HCT116 (cell line): ENCODE measurements at regions not wholly inside any gene's neighbourhood (a gene's known extent, or its start where the extent isn't known, plus 50 kb on each side); places are given as distances from the start of the nearest gene placed in this dataset.
A peak's percentile ranks its signal among the peaks of the same experiment; 100 is the strongest.

ENCODE experiments used
- ATAC-seq: fragments of 200-7000 bp; cut with Tn5 transposase; 2 replicates; pipeline ENCODE4 v1.9.1; 2020; ENCODE audit warnings: mild to moderate bottlenecking, moderate library complexity
- BruUV-seq: library from RNA; stranded (reverse); fragments of 400-500 nt; replicated peaks from 2 replicates; lab custom pipeline; 2021; lab: Mats Ljungman, UMichigan
- CTCF ChIA-PET: fragments of 300-600 bp; sonication (Branson Sonifier 250); formaldehyde crosslinking; loops from one replicate; lab custom pipeline; 2021; ENCODE audit warnings: antibody characterized with exemption; lab: Charles Lee
- POLR2A ChIA-PET: fragments of 300-600, 350-600 bp; sonication (Branson Sonifier 250); formaldehyde crosslinking; loops from one replicate; lab custom pipeline; 2021; ENCODE audit warnings: antibody characterized with exemption; lab: Charles Lee
- RAD21 ChIA-PET, 2 experiments: fragments of 300-600 bp; sonication (Branson Sonifier 250); formaldehyde crosslinking; loops; one replicate each; lab custom pipeline; 2023; ENCODE audit warnings: low total read pairs in 2 of 2; ENCODE audit not compliant: uncharacterized antibody in 2 of 2, unreplicated experiment in 2 of 2, low non-redundant PET in 1 of 2; lab: Charles Lee
- DNase-seq: peaks from one replicate; pipeline ENCODE4 v3.0.0-alpha.2; 2010; ENCODE audit warnings: low read depth, low spot score
- H2AFZ ChIP-seq: fragments of 200-600 bp; shearing (Covaris generic), sonication (generic); 2 replicates; pipeline ENCODE4 v1.6.1; 2017; ENCODE audit warnings: low read depth, mixed run types, mixed read lengths, antibody characterized with exemption, low read length; ENCODE audit not compliant: poor library complexity, severe bottlenecking
- H3K27ac ChIP-seq: 2 replicates; pipeline ENCODE4 v1.5.1; 2012; ENCODE audit warnings: low read depth, low read length
- H3K27me3 ChIP-seq: fragments of 200-600 bp; sonication (generic); 2 replicates; pipeline ENCODE4 v1.6.1; 2016; ENCODE audit warnings: mixed run types, low read length, mixed read lengths; ENCODE audit not compliant: insufficient read depth
- H3K36me3 ChIP-seq, 2 experiments: fragments of 200-500 bp in 1 of 2; fragments of 200-600 bp in 1 of 2; sonication (Bioruptor generic) in 1 of 2; sonication (generic) in 1 of 2; 2 replicates each; pipeline versions ENCODE4 v1.5.1 to v1.6.1; 2014 to 2016; ENCODE audit warnings: low read length in 2 of 2, inconsistent platforms in 1 of 2, mixed read lengths in 1 of 2, mixed run types in 1 of 2; ENCODE audit not compliant: insufficient read depth in 2 of 2, control insufficient read depth in 1 of 2
- H3K4me1 ChIP-seq, 2 experiments: fragments of 200-600 bp in 1 of 2; sonication (generic) in 1 of 2; 2 replicates each; pipeline versions ENCODE4 v1.5.1 to v1.6.1; 2012 to 2017; ENCODE audit warnings: low read length in 2 of 2, inconsistent platforms in 1 of 2, mild to moderate bottlenecking in 1 of 2, mixed read lengths in 1 of 2, mixed run types in 1 of 2, moderate library complexity in 1 of 2; ENCODE audit not compliant: insufficient read depth in 2 of 2, control insufficient read depth in 1 of 2
- H3K4me2 ChIP-seq: fragments of 200-600 bp; sonication (generic); 2 replicates; pipeline ENCODE4 v1.6.1; 2017; ENCODE audit warnings: mixed run types, low read length, mixed read lengths
- H3K4me3 ChIP-seq, 2 experiments: fragments of 200-600 bp in 1 of 2; sonication (generic) in 1 of 2; replicated peaks in 1 of 2; 2 replicates each; pipeline ENCODE4 v1.5.1; 2011 to 2016; ENCODE audit warnings: low read length in 2 of 2, control low read depth in 1 of 2, low read depth in 1 of 2, mild to moderate bottlenecking in 1 of 2, mixed read lengths in 1 of 2, mixed run types in 1 of 2
- H3K79me2 ChIP-seq: fragments of 200-600 bp; sonication (generic); 2 replicates; pipeline ENCODE4 v1.6.1; 2017; ENCODE audit warnings: mild to moderate bottlenecking, mixed run types, low read length, moderate library complexity, mixed read lengths; ENCODE audit not compliant: insufficient read depth
- H3K9ac ChIP-seq: fragments of 200-600 bp; sonication (generic); 2 replicates; pipeline ENCODE4 v1.6.1; 2016; ENCODE audit warnings: low read length, mixed read lengths
- H3K9me2 ChIP-seq: fragments of 200-600 bp; sonication (generic), shearing (Covaris generic); 2 replicates; pipeline ENCODE4 v1.6.1; 2017; ENCODE audit warnings: mixed run types, mild to moderate bottlenecking, moderate library complexity; ENCODE audit not compliant: insufficient read depth
- H3K9me3 ChIP-seq, 2 experiments: fragments of 200-500 bp in 1 of 2; fragments of 200-600 bp in 1 of 2; sonication (Bioruptor generic) in 1 of 2; sonication (generic) in 1 of 2; 2 replicates each; pipeline ENCODE4 v1.6.1; 2014 to 2017; ENCODE audit warnings: low read length in 2 of 2, mixed read lengths in 2 of 2, inconsistent platforms in 1 of 2, low read depth in 1 of 2, mild to moderate bottlenecking in 1 of 2, mixed run types in 1 of 2, moderate library complexity in 1 of 2; ENCODE audit not compliant: control insufficient read depth in 1 of 2, insufficient read depth in 1 of 2
- H4K20me1 ChIP-seq: fragments of 200-600 bp; sonication (generic), shearing (Covaris generic); 2 replicates; pipeline ENCODE4 v1.6.1; 2017; ENCODE audit warnings: mixed run types, mild to moderate bottlenecking, moderate library complexity; ENCODE audit not compliant: insufficient read depth
- CTCF ChIP-seq, 3 experiments: fragments of 200-600 bp in 1 of 3; sonication (generic) in 1 of 3; IDR thresholded peaks in 2 of 3; conservative IDR thresholded peaks in 1 of 3; 2 replicates each; pipeline ENCODE4 v1.5.1; 2012 to 2017; ENCODE audit warnings: low read depth in 2 of 3, low read length in 2 of 3, antibody characterized with exemption in 1 of 3, borderline replicate concordance in 1 of 3, control low read depth in 1 of 3, mild to moderate bottlenecking in 1 of 3, mixed read lengths in 1 of 3, mixed run types in 1 of 3, moderate library complexity in 1 of 3; ENCODE audit not compliant: insufficient read depth in 1 of 3
- EGR1 ChIP-seq: IDR thresholded peaks from 2 replicates; pipeline ENCODE4 v1.6.1; 2012; ENCODE audit warnings: low read depth
- ELF1 ChIP-seq: IDR thresholded peaks from 2 replicates; pipeline ENCODE4 v1.6.1; 2012; ENCODE audit warnings: low read depth, borderline replicate concordance
- EZH2 ChIP-seq: fragments of 200-600 bp; sonication (generic); IDR thresholded peaks from 2 replicates; pipeline ENCODE4 v1.6.1; 2017; ENCODE audit warnings: antibody characterized with exemption, mixed run types
- POLR2A ChIP-seq: IDR thresholded peaks from 2 replicates; pipeline ENCODE4 v1.7.0; 2011; ENCODE audit warnings: borderline replicate concordance; ENCODE audit not compliant: insufficient read depth, insufficient read length; ENCODE audit errors: extremely low read depth
- RAD21 ChIP-seq: IDR thresholded peaks from 2 replicates; pipeline ENCODE4 v1.6.1; 2012; ENCODE audit warnings: low read depth, mild to moderate bottlenecking
- REST ChIP-seq: IDR thresholded peaks from 2 replicates; pipeline ENCODE4 v1.6.1; 2012; ENCODE audit warnings: low read depth
- SRF ChIP-seq: IDR thresholded peaks from 2 replicates; pipeline ENCODE4 v1.6.1; 2012; ENCODE audit warnings: low read depth
- ZBTB33 ChIP-seq: IDR thresholded peaks from 2 replicates; pipeline ENCODE4 v1.6.1; 2011; ENCODE audit warnings: mild to moderate bottlenecking, low read length, moderate library complexity; ENCODE audit not compliant: insufficient replicate concordance; ENCODE audit errors: extremely low read depth
- ZFX ChIP-seq: fragments of 450-650 bp; IDR thresholded peaks from 2 replicates; pipeline ENCODE4 v1.6.1; 2017
- ZNF274 ChIP-seq: fragments of 200-500 bp; sonication (Bioruptor generic); IDR thresholded peaks from 2 replicates; pipeline ENCODE4 v1.6.1; 2014; ENCODE audit warnings: mild to moderate bottlenecking, low read depth, low read length, inconsistent platforms
- intact Hi-C: fragments of 100-400 bp; cut with micrococcal nuclease; formaldehyde crosslinking; loops from 2 replicates; pipeline ENCODE4 v1.10.0; 2022

- no peaks in the 10 kb centered on the region for H3K9me3 ChIP-seq
- H3K9ac ChIP-seq: no peak overlapping the region
- H3K27ac ChIP-seq: no peak overlapping the region
- intact Hi-C loops: no loop called here
- H3K27me3 ChIP-seq: no peaks in the 10 kb centered on the region
- H3K4me3 ChIP-seq: no peak overlapping the region
- H3K9me2 ChIP-seq: no peaks in the 10 kb centered on the region
- RAD21 ChIA-PET: no interaction called here
- ATAC-seq: no peak
- H3K36me3 ChIP-seq: no peaks in the 10 kb centered on the region
- H2AFZ ChIP-seq: no peak overlapping the region
- BruUV-seq: no TSS peak
- no peak for TF ChIP-seq SRF
- TF ChIP-seq ZFX: no peak
- no peak for TF ChIP-seq ELF1
- DNase-seq: no peak
- CTCF ChIA-PET: no interaction called here
- no peaks in the 10 kb centered on the region for H4K20me1 ChIP-seq
- no peaks in the 10 kb centered on the region for H3K79me2 ChIP-seq
- no peak overlapping the region for H3K4me2 ChIP-seq
- POLR2A ChIA-PET: no interaction called here
- H3K4me1 ChIP-seq: peaks cover 19 to 27% of the 10 kb centered on the region in 2 experiments
Observed at GRCh38 chr3:171965067-171965712, 74.2 kb upstream of the FNDC3B start.

- Histone ChIP-seq H3K4me1 (peaks cover 10 to 12% of the 10 kb centered on the region in 2 experiments; a peak in 3 of 4 replicates), H3K27me3 (no peaks in the 10 kb centered on the region), H2AFZ (no peak overlapping the region), H3K27ac (no peak overlapping the region), H3K36me3 (no peaks in the 10 kb centered on the region), H4K20me1 (no peaks in the 10 kb centered on the region), H3K79me2 (no peaks in the 10 kb centered on the region), H3K4me2 (peak overlapping the region; percentile 4; the same call in 1 of the 2 replicates), H3K9ac (no peak overlapping the region), H3K9me2 (no peaks in the 10 kb centered on the region), H3K9me3 (no peaks in the 10 kb centered on the region), H3K4me3 (no peak overlapping the region)
- ATAC-seq (no peak), DNase-seq (no peak)
- intact Hi-C loops: no loop called here
- RAD21 ChIA-PET: no interaction called here
- CTCF ChIA-PET: no interaction called here
- POLR2A ChIA-PET: interaction anchor here (0.6 kb wide), 1 partner anchor 21 kb away, joined by 4 read pairs; no protein-coding TSS in a partner anchor
- TSS peak; percentile 99 for BruUV-seq
- no peak for TF ChIP-seq ZBTB33
- no peak for TF ChIP-seq ZNF274
- TF ChIP-seq POLR2A: no peak
- TF ChIP-seq ZFX: no peak
- no peak for TF ChIP-seq EGR1
- TF ChIP-seq REST: no peak
- no peak for TF ChIP-seq SRF
- TF ChIP-seq CTCF (IDR thresholded peaks at IDR 0.05 in 2 of 3, conservative IDR thresholded peaks at IDR 0.05 in 1 of 3; ENCODE audit: borderline replicate concordance in 1 of 3, insufficient read depth in 1 of 3, low read depth in 2 of 3, low read length in 2 of 3): no peak
- TF ChIP-seq EZH2: no peak
- TF ChIP-seq RAD21: no peak
Observed at GRCh38 chr3:171966533-171967136, 72.7 kb upstream of the FNDC3B start.
